Heart right ventricle (tissue), 16 donors: ENCODE measurements at regions not wholly inside any gene's neighbourhood (a gene's known extent, or its start where the extent isn't known, plus 50 kb on each side); places are given as distances from the start of the nearest gene placed in this dataset.

ENCODE experiments used
- ATAC-seq, 8 donors: fragments of 200-7000 bp; cut with Tn5 transposase; one replicate each; pipeline ENCODE4 v1.9.1; 2020; ENCODE audit warnings: mild to moderate bottlenecking in 8 of 8, moderate library complexity in 8 of 8, moderate number of reproducible peaks in 1 of 8
- DNase-seq, 2 donors: peaks; one replicate each; pipeline ENCODE4 v3.0.0-alpha.2; 2020
- H3K27ac ChIP-seq, 10 donors: fragments of 200-600 bp; sonication (generic) in 2 of 10; one replicate each; pipeline versions ENCODE4 v1.5.0 to v1.8.0; 2020 to 2022; ENCODE audit warnings: mild to moderate bottlenecking in 3 of 10
- H3K27me3 ChIP-seq, 7 donors: fragments of 200-600 bp; one replicate each; pipeline ENCODE4 v1.8.0; 2021 to 2022; ENCODE audit warnings: mild to moderate bottlenecking in 2 of 7
- H3K36me3 ChIP-seq, 9 donors: fragments of 200-600 bp; sonication (generic) in 1 of 9; one replicate each; pipeline versions ENCODE4 v1.5.0 to v1.8.0; 2020 to 2022; ENCODE audit warnings: mild to moderate bottlenecking in 2 of 9
- H3K4me1 ChIP-seq, 9 donors: fragments of 200-600 bp; sonication (generic) in 1 of 9; one replicate each; pipeline versions ENCODE4 v1.5.0 to v1.8.0; 2020 to 2022; ENCODE audit warnings: mild to moderate bottlenecking in 4 of 9
- H3K4me3 ChIP-seq, 10 donors: fragments of 200-600 bp; sonication (generic) in 2 of 10; one replicate each; pipeline versions ENCODE4 v1.5.0 to v1.8.0; 2020 to 2022; ENCODE audit warnings: mild to moderate bottlenecking in 7 of 10, moderate library complexity in 2 of 10
- H3K9me3 ChIP-seq, 11 donors: fragments of 200-600 bp in 10 of 11; sonication (generic) in 2 of 11; one replicate each; pipeline versions ENCODE4 v1.5.0 to v1.8.0; 2013 to 2022; ENCODE audit warnings: mild to moderate bottlenecking in 2 of 11, control low read depth in 1 of 11, moderate library complexity in 1 of 11
- CTCF ChIP-seq, 9 donors: fragments of 200-600 bp; sonication (generic) in 2 of 9; IDR thresholded peaks; one replicate each; pipeline versions ENCODE4 v1.5.0 to v1.8.0; 2021 to 2022; ENCODE audit warnings: antibody characterized with exemption in 9 of 9, mild to moderate bottlenecking in 5 of 9, moderate library complexity in 1 of 9
- WGBS, 2 donors: extraction: QIAGEN DNeasy Blood & Tissue Kit; methylation state at CpG; one replicate each; pipeline ENCODE4 v1.1.7; 2013; ENCODE audit warnings: inconsistent platforms in 1 of 2; 5-methylcytosine and 5-hydroxymethylcytosine counted together
- intact Hi-C, 10 donors: fragments of 100-400 bp; cut with DNase I; formaldehyde crosslinking; loops; one replicate each; pipeline versions ENCODE4 v1.11.1 to v1.14.2; 2022
- donor health status: Arrhythmogenic right ventricular cardiomyopathy.
- donor health status: ischemic (EF 13 %, LVEDD 7.1; RV severe dilation, severe dysfunction).
- donor health status: healthy with polysubstance abuse.
- donor health status: DM: no; HTN: yes; CAD: no.
- donor health status: DM: no; HTN: no; CAD: no.
- donor health status: ischemic (EF 25% LVEDD 6.9; RV normal size, moderate dysfunction).
- donor health status: ischemic (EF 25% LVEDD 5.7; RV mildly dilated, moderate dysfunction).
- donor health status: healthy.
- donor health status: DM: yes; HTN: yes; CAD: no.
- donor health status: Ischemic cardiomyopathy.
- donor health status: ischemic (EF 35%, LVEDD 5.7; RV mildly dilated, moderate dysfunction).
- donor health status: nonischemic (EF 11% LVEDD 7.7; RV severe dilation, severe dysfunction).
- donor health status: DM: yes; HTN: yes; CAD: no.
- donor health status: PGD.
- donor health status: ischemic (EF 29% LVEDD 5.4; RV normal size, mild dysfunction).
- donor health status: nonischemic (EF 23%, LVEDD 6.1; RV moderate dilation, normal function).

- no peaks in the 10 kb centered on the region for H3K27me3 ChIP-seq
- intact Hi-C loops: no loop called here
- no peak overlapping the region for H3K4me3 ChIP-seq
- WGBS, 2 donors: 53 to 64% methylated on average over 3 of the region's 3 CpGs
- no peak overlapping the region for H3K27ac ChIP-seq
- peaks cover 0 to 27% (median 2%) of the 10 kb centered on the region in 11 donors for H3K9me3 ChIP-seq
- ATAC-seq (no peak), DNase-seq (no peak)
- no peak for TF ChIP-seq CTCF (IDR thresholded peaks at IDR 0.05)
- no peaks in the 10 kb centered on the region for H3K4me1 ChIP-seq
- H3K36me3 ChIP-seq: no peaks in the 10 kb centered on the region
These were observed 520.0 kb upstream of the SALL3 start for GRCh38 chr18:78459668-78460067.

- no peak for TF ChIP-seq CTCF (IDR thresholded peaks at IDR 0.05)
- Histone ChIP-seq H3K27me3 (no peaks in the 10 kb centered on the region), H3K4me3 (no peak overlapping the region), H3K36me3 (no peaks in the 10 kb centered on the region), H3K9me3 (peaks cover 0 to 35% (median 9%) of the 10 kb centered on the region in 11 donors), H3K4me1 (no peaks in the 10 kb centered on the region), H3K27ac (no peak overlapping the region)
- ATAC-seq (no peak), DNase-seq (no peak)
- intact Hi-C loops: no loop called here
- WGBS, 2 donors: 47 to 52% methylated on average over 3 of the region's 3 CpGs
These were observed 519.1 kb upstream of the SALL3 start for GRCh38 chr18:78460558-78460957.

- H3K9me3 ChIP-seq: peaks cover 0 to under 1% (median 0%) of the 10 kb centered on the region in 11 donors
- H3K4me1 ChIP-seq: no peaks in the 10 kb centered on the region
- peaks cover 0 to 3% (median 0%) of the 10 kb centered on the region in 7 donors for H3K27me3 ChIP-seq
- no peak overlapping the region for H3K4me3 ChIP-seq
- no peak for ATAC-seq
- intact Hi-C loops: no loop called here
- H3K27ac ChIP-seq: no peak overlapping the region
- TF ChIP-seq CTCF (IDR thresholded peaks at IDR 0.05): no peak
- DNase-seq: no peak
- WGBS, 2 donors: 58 to 64% methylated on average over 5 of the region's 5 CpGs
- no peaks in the 10 kb centered on the region for H3K36me3 ChIP-seq
These were observed 506.1 kb upstream of the SALL3 start for GRCh38 chr18:78473563-78473962.

- intact Hi-C loops: no loop called here
- Histone ChIP-seq H3K4me3 (no peak overlapping the region), H3K9me3 (no peaks in the 10 kb centered on the region), H3K4me1 (no peaks in the 10 kb centered on the region), H3K27me3 (peaks cover 0 to 20% (median 7%) of the 10 kb centered on the region in 7 donors), H3K27ac (no peak overlapping the region), H3K36me3 (no peaks in the 10 kb centered on the region)
- TF ChIP-seq CTCF (IDR thresholded peaks at IDR 0.05): no peak
- WGBS, 2 donors: 63 to 74% methylated on average over 9 of the region's 9 CpGs
- no peak for ATAC-seq
- DNase-seq: no peak
These were observed 501.8 kb upstream of the SALL3 start for GRCh38 chr18:78477840-78478239.
